Liver (tissue), 8 donors: ENCODE measurements at regions not wholly inside any gene's neighbourhood (a gene's known extent, or its start where the extent isn't known, plus 50 kb on each side); places are given as distances from the start of the nearest gene placed in this dataset.

Source experiments
- DNase-seq: peaks from one replicate; pipeline ENCODE4 v3.0.0-alpha.2; 2017; ENCODE audit warnings: low spot score
- H3K27ac ChIP-seq, 2 donors: one replicate each; pipeline ENCODE4 v1.7.0; 2013; ENCODE audit warnings: inconsistent platforms in 2 of 2, low read length in 2 of 2, control low read depth in 1 of 2, low read depth in 1 of 2, mild to moderate bottlenecking in 1 of 2
- H3K27me3 ChIP-seq, 4 donors: one replicate each; pipeline versions ENCODE4 v1.6.1 to v1.7.0; 2013; ENCODE audit warnings: low read length in 3 of 4, inconsistent platforms in 1 of 4, mild to moderate bottlenecking in 1 of 4, moderate library complexity in 1 of 4; ENCODE audit not compliant: control insufficient read depth in 4 of 4, insufficient read depth in 4 of 4
- H3K36me3 ChIP-seq, 4 donors: one replicate each; pipeline versions ENCODE4 v1.6.1 to v1.7.0; 2013; ENCODE audit warnings: low read length in 3 of 4, mild to moderate bottlenecking in 3 of 4, low read depth in 1 of 4, moderate library complexity in 1 of 4; ENCODE audit not compliant: control insufficient read depth in 4 of 4, insufficient read depth in 3 of 4
- H3K4me1 ChIP-seq, 4 donors: one replicate each; pipeline versions ENCODE4 v1.6.1 to v1.7.0; 2013; ENCODE audit warnings: low read length in 3 of 4, mild to moderate bottlenecking in 3 of 4, moderate library complexity in 1 of 4; ENCODE audit not compliant: control insufficient read depth in 4 of 4, insufficient read depth in 4 of 4
- H3K4me3 ChIP-seq, 3 donors: one replicate each; pipeline versions ENCODE4 v1.6.1 to v1.7.0; 2013; ENCODE audit warnings: low read length in 3 of 3, control low read depth in 1 of 3, low read depth in 1 of 3, mild to moderate bottlenecking in 1 of 3
- H3K9ac ChIP-seq, 2 donors: one replicate each; pipeline ENCODE4 v1.7.0; 2013; ENCODE audit warnings: low read length in 2 of 2, mild to moderate bottlenecking in 2 of 2, moderate library complexity in 2 of 2, control low read depth in 1 of 2, low read depth in 1 of 2
- H3K9me3 ChIP-seq, 4 donors: one replicate each; pipeline versions ENCODE4 v1.6.1 to v1.7.0; 2013; ENCODE audit warnings: low read length in 3 of 4; ENCODE audit not compliant: control insufficient read depth in 4 of 4
- EGR1 ChIP-seq, 2 donors: IDR thresholded peaks; 2 replicates each; pipeline ENCODE4 v1.6.1; 2016 to 2018; ENCODE audit warnings: antibody characterized with exemption in 2 of 2, low read depth in 2 of 2
- FOXA1 ChIP-seq: IDR thresholded peaks from 2 replicates; pipeline ENCODE4 v1.6.1; 2016; ENCODE audit warnings: antibody characterized with exemption
- GABPA ChIP-seq, 2 donors: IDR thresholded peaks in 1 of 2; conservative IDR thresholded peaks in 1 of 2; 2 replicates each; pipeline ENCODE4 v1.6.1; 2016; ENCODE audit warnings: antibody characterized with exemption in 2 of 2, mild to moderate bottlenecking in 1 of 2, moderate library complexity in 1 of 2
- HNF4A ChIP-seq, 2 donors: conservative IDR thresholded peaks; 2 replicates each; pipeline ENCODE4 v1.6.1; 2016; ENCODE audit warnings: antibody characterized with exemption in 2 of 2, mild to moderate bottlenecking in 2 of 2
- HNF4G ChIP-seq: IDR thresholded peaks from 2 replicates; pipeline ENCODE4 v1.6.1; 2016; ENCODE audit warnings: antibody characterized with exemption
- JUND ChIP-seq, 2 donors: IDR thresholded peaks; 2 replicates each; pipeline ENCODE4 v1.6.1; 2016; ENCODE audit warnings: antibody characterized with exemption in 2 of 2
- RAD21 ChIP-seq, 2 donors: IDR thresholded peaks; 2 replicates each; pipeline ENCODE4 v1.6.1; 2016; ENCODE audit warnings: antibody characterized with exemption in 2 of 2, mild to moderate bottlenecking in 2 of 2
- SP1 ChIP-seq: IDR thresholded peaks from 2 replicates; pipeline ENCODE4 v1.6.1; 2018; ENCODE audit warnings: antibody characterized with exemption, mild to moderate bottlenecking
- TAF1 ChIP-seq: conservative IDR thresholded peaks from 2 replicates; pipeline ENCODE4 v1.6.1; 2016; ENCODE audit warnings: antibody characterized with exemption, mild to moderate bottlenecking
- YY1 ChIP-seq: IDR thresholded peaks from 2 replicates; pipeline ENCODE4 v1.6.1; 2016; ENCODE audit warnings: antibody characterized with exemption, mild to moderate bottlenecking
- WGBS: extraction: QIAGEN DNeasy Blood & Tissue Kit; methylation state at CpG from one replicate; pipeline ENCODE4 v1.1.7; 2013; 5-methylcytosine and 5-hydroxymethylcytosine counted together
- TF ChIP-seq, protein P1 (sequence below): IDR thresholded peaks from 2 replicates; pipeline ENCODE4 v1.6.1; 2016; ENCODE audit warnings: antibody characterized with exemption, mild to moderate bottlenecking
- TF ChIP-seq, protein P2 (sequence below): IDR thresholded peaks from 2 replicates; pipeline ENCODE4 v1.6.1; 2016; ENCODE audit warnings: antibody characterized with exemption
- TF ChIP-seq, protein P3 (sequence below): IDR thresholded peaks from 2 replicates; pipeline ENCODE4 v1.6.1; 2016; ENCODE audit warnings: antibody characterized with exemption
- TF ChIP-seq, protein P4 (sequence below): IDR thresholded peaks from 2 replicates; pipeline ENCODE4 v1.6.1; 2016; ENCODE audit warnings: antibody characterized with exemption
- TF ChIP-seq, protein P5 (sequence below): fragments of 150-350 bp; IDR thresholded peaks from 2 replicates; pipeline ENCODE4 v1.5.1; 2017; ENCODE audit warnings: improper control_type of control experiment, low read depth, low read length; ENCODE audit not compliant: missing input control
- donor health status: healthy.
- donor health status: healthy.
- donor health status: healthy.
- donor health status: healthy.
- donor health status: healthy.

DNA sequence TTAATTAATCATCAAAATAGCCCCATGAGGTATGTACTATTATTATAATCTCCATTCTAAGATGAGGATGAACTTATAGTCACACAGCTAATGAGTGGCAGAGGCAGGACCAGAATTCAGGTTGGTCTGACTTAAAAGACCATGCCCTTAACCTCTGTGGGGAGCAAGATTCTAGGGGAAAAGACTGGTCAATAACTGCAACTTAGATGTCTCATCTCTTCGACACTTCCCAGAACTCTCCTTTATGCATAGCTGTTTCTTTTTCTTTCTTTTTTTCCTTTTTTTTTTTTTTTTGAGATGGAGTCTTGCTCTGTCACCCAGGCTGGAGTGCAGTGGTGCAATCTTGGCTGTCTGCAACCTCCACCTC lies 66.3 kb upstream of the RTN4 start:
- no peaks in the 10 kb centered on the region for H3K36me3 ChIP-seq
- no peaks in the 10 kb centered on the region for H3K9me3 ChIP-seq
- H3K27me3 ChIP-seq = no peaks in the 10 kb centered on the region
- WGBS = 100% methylated on average over 1 of the region's 1 CpG
- no peak for DNase-seq
- H3K27ac ChIP-seq = no peak overlapping the region
- no peak for TF ChIP-seq RAD21 (IDR thresholded peaks at IDR 0.05)
- TF ChIP-seq JUND (IDR thresholded peaks at IDR 0.05) = no peak
- TF ChIP-seq YY1 = no peak
- no peak for TF ChIP-seq HNF4G
- TF ChIP-seq GABPA (IDR thresholded peaks at IDR 0.05 in 1 of 2, conservative IDR thresholded peaks at IDR 0.05 in 1 of 2) = no peak
- TF ChIP-seq EGR1 (IDR thresholded peaks at IDR 0.05; ENCODE audit: low read depth in 2 of 2) = no peak
- TF ChIP-seq, protein P1, sequence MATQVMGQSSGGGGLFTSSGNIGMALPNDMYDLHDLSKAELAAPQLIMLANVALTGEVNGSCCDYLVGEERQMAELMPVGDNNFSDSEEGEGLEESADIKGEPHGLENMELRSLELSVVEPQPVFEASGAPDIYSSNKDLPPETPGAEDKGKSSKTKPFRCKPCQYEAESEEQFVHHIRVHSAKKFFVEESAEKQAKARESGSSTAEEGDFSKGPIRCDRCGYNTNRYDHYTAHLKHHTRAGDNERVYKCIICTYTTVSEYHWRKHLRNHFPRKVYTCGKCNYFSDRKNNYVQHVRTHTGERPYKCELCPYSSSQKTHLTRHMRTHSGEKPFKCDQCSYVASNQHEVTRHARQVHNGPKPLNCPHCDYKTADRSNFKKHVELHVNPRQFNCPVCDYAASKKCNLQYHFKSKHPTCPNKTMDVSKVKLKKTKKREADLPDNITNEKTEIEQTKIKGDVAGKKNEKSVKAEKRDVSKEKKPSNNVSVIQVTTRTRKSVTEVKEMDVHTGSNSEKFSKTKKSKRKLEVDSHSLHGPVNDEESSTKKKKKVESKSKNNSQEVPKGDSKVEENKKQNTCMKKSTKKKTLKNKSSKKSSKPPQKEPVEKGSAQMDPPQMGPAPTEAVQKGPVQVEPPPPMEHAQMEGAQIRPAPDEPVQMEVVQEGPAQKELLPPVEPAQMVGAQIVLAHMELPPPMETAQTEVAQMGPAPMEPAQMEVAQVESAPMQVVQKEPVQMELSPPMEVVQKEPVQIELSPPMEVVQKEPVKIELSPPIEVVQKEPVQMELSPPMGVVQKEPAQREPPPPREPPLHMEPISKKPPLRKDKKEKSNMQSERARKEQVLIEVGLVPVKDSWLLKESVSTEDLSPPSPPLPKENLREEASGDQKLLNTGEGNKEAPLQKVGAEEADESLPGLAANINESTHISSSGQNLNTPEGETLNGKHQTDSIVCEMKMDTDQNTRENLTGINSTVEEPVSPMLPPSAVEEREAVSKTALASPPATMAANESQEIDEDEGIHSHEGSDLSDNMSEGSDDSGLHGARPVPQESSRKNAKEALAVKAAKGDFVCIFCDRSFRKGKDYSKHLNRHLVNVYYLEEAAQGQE = no peak
- TF ChIP-seq, protein P2, sequence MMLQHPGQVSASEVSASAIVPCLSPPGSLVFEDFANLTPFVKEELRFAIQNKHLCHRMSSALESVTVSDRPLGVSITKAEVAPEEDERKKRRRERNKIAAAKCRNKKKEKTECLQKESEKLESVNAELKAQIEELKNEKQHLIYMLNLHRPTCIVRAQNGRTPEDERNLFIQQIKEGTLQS = no peak
- H3K4me3 ChIP-seq = no peak overlapping the region
- H3K9ac ChIP-seq = no peak overlapping the region
- H3K4me1 ChIP-seq = no peaks in the 10 kb centered on the region

DNA sequence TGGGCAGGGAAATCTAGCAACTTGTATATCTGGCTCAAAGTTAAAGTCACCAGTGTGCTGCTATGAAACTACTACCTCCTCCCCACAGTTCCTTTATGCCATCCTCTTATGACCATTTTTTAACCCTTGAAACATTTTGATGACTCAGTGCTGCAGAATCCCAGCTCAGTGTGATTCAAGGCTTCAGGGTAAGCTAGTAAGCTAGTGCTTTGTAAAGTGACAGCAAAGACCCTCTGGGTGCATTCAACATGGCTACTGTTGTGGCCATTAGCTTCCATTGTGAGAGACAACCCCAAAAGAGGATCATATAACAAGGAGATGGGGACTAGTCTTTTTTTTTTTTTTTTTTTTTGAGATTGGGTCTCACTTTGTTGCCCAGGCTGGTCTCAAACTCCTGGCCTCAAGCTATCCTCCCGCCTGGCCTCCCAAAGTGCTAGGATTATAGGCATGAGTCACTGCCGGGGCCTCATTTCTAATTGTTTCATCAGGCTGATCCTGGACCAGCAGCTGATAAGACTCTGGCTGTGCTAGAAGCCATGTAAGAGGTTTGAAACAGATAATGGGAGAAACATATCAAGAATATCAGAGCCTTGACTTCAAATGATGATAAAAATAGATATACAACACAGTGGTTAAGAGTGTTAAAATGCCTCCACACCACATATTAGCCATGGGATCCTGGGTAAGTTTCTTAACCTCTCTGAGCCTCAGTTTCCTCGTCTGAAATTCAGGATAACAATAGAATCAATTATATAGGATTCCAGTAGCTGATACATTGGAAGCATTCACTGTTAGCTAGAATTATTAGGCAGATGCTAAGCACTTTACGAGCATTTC lies 65.7 kb upstream of the RTN4 start:
- Histone ChIP-seq H3K27ac (no peak overlapping the region), H3K9ac (no peak overlapping the region), H3K4me3 (no peak overlapping the region), H3K4me1 (no peaks in the 10 kb centered on the region), H3K9me3 (no peaks in the 10 kb centered on the region), H3K36me3 (no peaks in the 10 kb centered on the region), H3K27me3 (no peaks in the 10 kb centered on the region)
- TF ChIP-seq HNF4A (conservative IDR thresholded peaks at IDR 0.05) (no peak), TAF1 (no peak), YY1 (no peak), RAD21 (IDR thresholded peaks at IDR 0.05) (no peak), SP1 (no peak), HNF4G (no peak), FOXA1 (no peak), JUND (IDR thresholded peaks at IDR 0.05) (no peak), EGR1 (IDR thresholded peaks at IDR 0.05; ENCODE audit: low read depth in 2 of 2) (no peak)
- TF ChIP-seq, protein P2 = no peak
- TF ChIP-seq, protein P3, sequence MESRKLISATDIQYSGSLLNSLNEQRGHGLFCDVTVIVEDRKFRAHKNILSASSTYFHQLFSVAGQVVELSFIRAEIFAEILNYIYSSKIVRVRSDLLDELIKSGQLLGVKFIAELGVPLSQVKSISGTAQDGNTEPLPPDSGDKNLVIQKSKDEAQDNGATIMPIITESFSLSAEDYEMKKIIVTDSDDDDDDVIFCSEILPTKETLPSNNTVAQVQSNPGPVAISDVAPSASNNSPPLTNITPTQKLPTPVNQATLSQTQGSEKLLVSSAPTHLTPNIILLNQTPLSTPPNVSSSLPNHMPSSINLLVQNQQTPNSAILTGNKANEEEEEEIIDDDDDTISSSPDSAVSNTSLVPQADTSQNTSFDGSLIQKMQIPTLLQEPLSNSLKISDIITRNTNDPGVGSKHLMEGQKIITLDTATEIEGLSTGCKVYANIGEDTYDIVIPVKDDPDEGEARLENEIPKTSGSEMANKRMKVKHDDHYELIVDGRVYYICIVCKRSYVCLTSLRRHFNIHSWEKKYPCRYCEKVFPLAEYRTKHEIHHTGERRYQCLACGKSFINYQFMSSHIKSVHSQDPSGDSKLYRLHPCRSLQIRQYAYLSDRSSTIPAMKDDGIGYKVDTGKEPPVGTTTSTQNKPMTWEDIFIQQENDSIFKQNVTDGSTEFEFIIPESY = no peak
- TF ChIP-seq, protein P4, sequence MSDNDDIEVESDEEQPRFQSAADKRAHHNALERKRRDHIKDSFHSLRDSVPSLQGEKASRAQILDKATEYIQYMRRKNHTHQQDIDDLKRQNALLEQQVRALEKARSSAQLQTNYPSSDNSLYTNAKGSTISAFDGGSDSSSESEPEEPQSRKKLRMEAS = no peak
- TF ChIP-seq, protein P5, sequence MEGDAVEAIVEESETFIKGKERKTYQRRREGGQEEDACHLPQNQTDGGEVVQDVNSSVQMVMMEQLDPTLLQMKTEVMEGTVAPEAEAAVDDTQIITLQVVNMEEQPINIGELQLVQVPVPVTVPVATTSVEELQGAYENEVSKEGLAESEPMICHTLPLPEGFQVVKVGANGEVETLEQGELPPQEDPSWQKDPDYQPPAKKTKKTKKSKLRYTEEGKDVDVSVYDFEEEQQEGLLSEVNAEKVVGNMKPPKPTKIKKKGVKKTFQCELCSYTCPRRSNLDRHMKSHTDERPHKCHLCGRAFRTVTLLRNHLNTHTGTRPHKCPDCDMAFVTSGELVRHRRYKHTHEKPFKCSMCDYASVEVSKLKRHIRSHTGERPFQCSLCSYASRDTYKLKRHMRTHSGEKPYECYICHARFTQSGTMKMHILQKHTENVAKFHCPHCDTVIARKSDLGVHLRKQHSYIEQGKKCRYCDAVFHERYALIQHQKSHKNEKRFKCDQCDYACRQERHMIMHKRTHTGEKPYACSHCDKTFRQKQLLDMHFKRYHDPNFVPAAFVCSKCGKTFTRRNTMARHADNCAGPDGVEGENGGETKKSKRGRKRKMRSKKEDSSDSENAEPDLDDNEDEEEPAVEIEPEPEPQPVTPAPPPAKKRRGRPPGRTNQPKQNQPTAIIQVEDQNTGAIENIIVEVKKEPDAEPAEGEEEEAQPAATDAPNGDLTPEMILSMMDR = no peak
- DNase-seq = no peak
- 78% methylated on average over 4 of the region's 4 CpGs for WGBS
